Suprapubic skin (tissue), 4 donors: ENCODE measurements at regions not wholly inside any gene's neighbourhood (a gene's known extent, or its start where the extent isn't known, plus 50 kb on each side); places are given as distances from the start of the nearest gene placed in this dataset.

Source experiments
- EP300 ChIP-seq: sonication (generic); formaldehyde crosslinking; IDR thresholded peaks from one replicate; pipeline ENCODE4 v1.6.1; 2017; ENCODE audit warnings: antibody characterized with exemption
- POLR2A ChIP-seq, 2 donors: fragments of 450-650 bp; IDR thresholded peaks; one replicate each; pipeline ENCODE4 v1.6.1; 2017; ENCODE audit warnings: antibody characterized with exemption in 2 of 2, mild to moderate bottlenecking in 2 of 2, moderate library complexity in 2 of 2
- POLR2AphosphoS5 ChIP-seq, 3 donors: sonication (generic); formaldehyde crosslinking; IDR thresholded peaks; one replicate each; pipeline ENCODE4 v1.6.1; 2017; ENCODE audit warnings: antibody characterized with exemption in 3 of 3
- TF ChIP-seq, protein P1 (sequence below), 2 donors: fragments of 200-600 bp in 1 of 2; fragments of 450-650 bp in 1 of 2; sonication (generic) in 1 of 2; IDR thresholded peaks; one replicate each; pipeline ENCODE4 v1.5.1; 2016 to 2019; ENCODE audit warnings: antibody characterized with exemption in 2 of 2, mild to moderate bottlenecking in 1 of 2, moderate library complexity in 1 of 2

DNA sequence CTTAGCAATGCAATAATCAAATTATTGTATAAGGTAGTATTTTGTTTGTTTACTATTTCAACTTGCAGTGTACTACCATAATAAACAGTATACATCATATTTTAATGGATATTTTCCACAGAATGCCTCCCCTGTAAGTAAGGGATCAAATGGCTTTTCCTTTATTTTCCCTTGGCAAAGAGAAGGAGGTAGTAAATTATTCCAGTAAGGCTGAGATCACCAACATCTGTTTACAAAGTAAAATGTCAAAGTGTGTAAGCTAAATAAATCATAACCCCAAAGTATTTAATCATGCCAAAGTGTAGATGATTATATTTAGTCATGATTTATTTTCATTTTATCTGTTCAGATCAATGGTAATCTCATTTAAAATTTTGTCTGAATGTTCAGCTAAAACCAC is 537.6 kb downstream of the PRDM9 start:
- TF ChIP-seq, protein P1, sequence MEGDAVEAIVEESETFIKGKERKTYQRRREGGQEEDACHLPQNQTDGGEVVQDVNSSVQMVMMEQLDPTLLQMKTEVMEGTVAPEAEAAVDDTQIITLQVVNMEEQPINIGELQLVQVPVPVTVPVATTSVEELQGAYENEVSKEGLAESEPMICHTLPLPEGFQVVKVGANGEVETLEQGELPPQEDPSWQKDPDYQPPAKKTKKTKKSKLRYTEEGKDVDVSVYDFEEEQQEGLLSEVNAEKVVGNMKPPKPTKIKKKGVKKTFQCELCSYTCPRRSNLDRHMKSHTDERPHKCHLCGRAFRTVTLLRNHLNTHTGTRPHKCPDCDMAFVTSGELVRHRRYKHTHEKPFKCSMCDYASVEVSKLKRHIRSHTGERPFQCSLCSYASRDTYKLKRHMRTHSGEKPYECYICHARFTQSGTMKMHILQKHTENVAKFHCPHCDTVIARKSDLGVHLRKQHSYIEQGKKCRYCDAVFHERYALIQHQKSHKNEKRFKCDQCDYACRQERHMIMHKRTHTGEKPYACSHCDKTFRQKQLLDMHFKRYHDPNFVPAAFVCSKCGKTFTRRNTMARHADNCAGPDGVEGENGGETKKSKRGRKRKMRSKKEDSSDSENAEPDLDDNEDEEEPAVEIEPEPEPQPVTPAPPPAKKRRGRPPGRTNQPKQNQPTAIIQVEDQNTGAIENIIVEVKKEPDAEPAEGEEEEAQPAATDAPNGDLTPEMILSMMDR (IDR thresholded peaks at IDR 0.05) = no peak
- no peak for TF ChIP-seq POLR2A (IDR thresholded peaks at IDR 0.05)
- no peak for TF ChIP-seq POLR2AphosphoS5 (IDR thresholded peaks at IDR 0.05)
- no peak for TF ChIP-seq EP300
